Fibroblast of lung (primary cell): ENCODE measurements at regions not wholly inside any gene's neighbourhood (a gene's known extent, or its start where the extent isn't known, plus 50 kb on each side); places are given as distances from the start of the nearest gene placed in this dataset.

Experiments used
- EZH2 ChIP-seq: IDR thresholded peaks from 2 replicates; pipeline ENCODE4 v1.5.1; 2012; ENCODE audit warnings: low read length, control low read depth, mild to moderate bottlenecking; ENCODE audit errors: missing control alignments
- TF ChIP-seq, protein P1 (sequence below), 2 donors: IDR thresholded peaks in 1 of 2; conservative IDR thresholded peaks in 1 of 2; 1 replicate in 1 of 2; 2 replicates in 1 of 2; pipeline ENCODE4 v1.5.1; 2011 to 2012; ENCODE audit warnings: low read length in 2 of 2, control low read depth in 1 of 2, inconsistent platforms in 1 of 2, low read depth in 1 of 2, mild to moderate bottlenecking in 1 of 2

DNA sequence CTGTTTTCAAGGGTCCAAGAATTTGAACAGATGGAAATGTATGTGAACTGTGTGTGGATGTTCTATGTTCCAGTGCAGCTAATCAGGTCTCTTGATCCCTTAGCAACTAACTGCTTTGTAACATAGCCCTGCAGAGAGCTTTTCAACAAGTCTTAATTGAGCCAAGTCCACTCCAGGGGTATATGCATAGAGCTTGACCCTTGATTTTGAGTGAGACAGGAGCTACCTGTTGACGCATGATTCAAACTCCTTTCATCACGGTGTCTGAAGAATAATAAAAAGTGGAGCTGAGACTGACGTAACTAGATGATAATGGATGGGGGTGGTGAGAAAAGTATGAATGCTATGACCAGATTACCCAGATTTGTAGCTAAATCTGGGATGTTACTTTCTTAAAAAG, 93.3 kb upstream of the CCDC54 start:
- TF ChIP-seq, protein P1, sequence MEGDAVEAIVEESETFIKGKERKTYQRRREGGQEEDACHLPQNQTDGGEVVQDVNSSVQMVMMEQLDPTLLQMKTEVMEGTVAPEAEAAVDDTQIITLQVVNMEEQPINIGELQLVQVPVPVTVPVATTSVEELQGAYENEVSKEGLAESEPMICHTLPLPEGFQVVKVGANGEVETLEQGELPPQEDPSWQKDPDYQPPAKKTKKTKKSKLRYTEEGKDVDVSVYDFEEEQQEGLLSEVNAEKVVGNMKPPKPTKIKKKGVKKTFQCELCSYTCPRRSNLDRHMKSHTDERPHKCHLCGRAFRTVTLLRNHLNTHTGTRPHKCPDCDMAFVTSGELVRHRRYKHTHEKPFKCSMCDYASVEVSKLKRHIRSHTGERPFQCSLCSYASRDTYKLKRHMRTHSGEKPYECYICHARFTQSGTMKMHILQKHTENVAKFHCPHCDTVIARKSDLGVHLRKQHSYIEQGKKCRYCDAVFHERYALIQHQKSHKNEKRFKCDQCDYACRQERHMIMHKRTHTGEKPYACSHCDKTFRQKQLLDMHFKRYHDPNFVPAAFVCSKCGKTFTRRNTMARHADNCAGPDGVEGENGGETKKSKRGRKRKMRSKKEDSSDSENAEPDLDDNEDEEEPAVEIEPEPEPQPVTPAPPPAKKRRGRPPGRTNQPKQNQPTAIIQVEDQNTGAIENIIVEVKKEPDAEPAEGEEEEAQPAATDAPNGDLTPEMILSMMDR (conservative IDR thresholded peaks at IDR 0.05 in 1 of 2, IDR thresholded peaks at IDR 0.05 in 1 of 2; ENCODE audit: low read depth in 1 of 2, low read length in 2 of 2) = no peak
- TF ChIP-seq EZH2 = no peak
